ENCODE measurements at regions not wholly inside any gene's neighbourhood (a gene's known extent, or its start where the extent isn't known, plus 50 kb on each side); places are given as distances from the start of the nearest gene placed in this dataset.

DNA sequence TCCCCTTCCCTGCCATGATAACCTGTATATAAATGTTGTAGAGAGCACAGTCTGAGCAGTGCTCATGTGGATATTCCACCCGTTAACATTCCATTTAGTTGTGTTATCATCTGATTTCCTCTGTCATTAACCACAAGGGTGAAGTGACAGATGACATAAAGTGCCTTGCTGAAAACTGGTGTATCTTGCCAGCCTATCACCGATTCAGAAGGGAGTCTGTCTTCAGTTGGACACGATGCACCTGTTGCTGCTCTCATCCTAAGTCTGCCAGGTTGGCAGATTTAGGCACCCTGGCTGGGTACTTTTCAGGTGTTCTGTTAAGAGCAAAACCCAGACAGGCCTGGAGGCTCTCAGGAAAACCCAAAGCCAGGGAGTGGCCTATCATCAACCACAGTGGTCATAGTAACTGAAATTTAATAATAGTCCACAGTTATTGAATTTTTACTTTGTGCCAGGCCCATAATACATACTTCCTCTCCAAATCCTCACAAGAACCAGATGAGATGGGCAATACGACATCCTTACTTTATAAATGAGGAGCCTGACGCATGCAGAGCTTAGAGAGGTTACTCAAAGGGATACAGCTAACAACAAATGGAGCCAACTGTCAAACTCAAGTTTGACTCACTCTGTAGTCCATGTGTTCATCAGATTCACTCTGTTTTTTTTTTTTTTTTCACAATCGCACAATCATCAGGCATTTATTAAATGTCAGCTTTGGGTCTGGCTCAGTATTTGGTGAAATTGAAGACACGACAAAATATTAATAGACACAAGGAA lies 100.7 kb upstream of the SPRY4 start:
- TF ChIP-seq, protein P1, sequence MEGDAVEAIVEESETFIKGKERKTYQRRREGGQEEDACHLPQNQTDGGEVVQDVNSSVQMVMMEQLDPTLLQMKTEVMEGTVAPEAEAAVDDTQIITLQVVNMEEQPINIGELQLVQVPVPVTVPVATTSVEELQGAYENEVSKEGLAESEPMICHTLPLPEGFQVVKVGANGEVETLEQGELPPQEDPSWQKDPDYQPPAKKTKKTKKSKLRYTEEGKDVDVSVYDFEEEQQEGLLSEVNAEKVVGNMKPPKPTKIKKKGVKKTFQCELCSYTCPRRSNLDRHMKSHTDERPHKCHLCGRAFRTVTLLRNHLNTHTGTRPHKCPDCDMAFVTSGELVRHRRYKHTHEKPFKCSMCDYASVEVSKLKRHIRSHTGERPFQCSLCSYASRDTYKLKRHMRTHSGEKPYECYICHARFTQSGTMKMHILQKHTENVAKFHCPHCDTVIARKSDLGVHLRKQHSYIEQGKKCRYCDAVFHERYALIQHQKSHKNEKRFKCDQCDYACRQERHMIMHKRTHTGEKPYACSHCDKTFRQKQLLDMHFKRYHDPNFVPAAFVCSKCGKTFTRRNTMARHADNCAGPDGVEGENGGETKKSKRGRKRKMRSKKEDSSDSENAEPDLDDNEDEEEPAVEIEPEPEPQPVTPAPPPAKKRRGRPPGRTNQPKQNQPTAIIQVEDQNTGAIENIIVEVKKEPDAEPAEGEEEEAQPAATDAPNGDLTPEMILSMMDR (IDR thresholded peaks at IDR 0.05): no peak
- TF ChIP-seq POLR2A (IDR thresholded peaks at IDR 0.05): no peak

Data from lower leg skin (tissue), 3 donors.